Erythroblast (primary cell): ENCODE measurements at regions not wholly inside any gene's neighbourhood (a gene's known extent, or its start where the extent isn't known, plus 50 kb on each side); places are given as distances from the start of the nearest gene placed in this dataset.

Experiments
- GATA1 ChIP-seq: IDR thresholded peaks from 2 replicates; pipeline ENCODE4 v1.6.1; 2011; ENCODE audit warnings: low read depth, mild to moderate bottlenecking, control low read depth, low read length, moderate library complexity
- POLR2A ChIP-seq: IDR thresholded peaks from 2 replicates; pipeline ENCODE4 v1.6.1; 2011; ENCODE audit warnings: mild to moderate bottlenecking, low read length

DNA sequence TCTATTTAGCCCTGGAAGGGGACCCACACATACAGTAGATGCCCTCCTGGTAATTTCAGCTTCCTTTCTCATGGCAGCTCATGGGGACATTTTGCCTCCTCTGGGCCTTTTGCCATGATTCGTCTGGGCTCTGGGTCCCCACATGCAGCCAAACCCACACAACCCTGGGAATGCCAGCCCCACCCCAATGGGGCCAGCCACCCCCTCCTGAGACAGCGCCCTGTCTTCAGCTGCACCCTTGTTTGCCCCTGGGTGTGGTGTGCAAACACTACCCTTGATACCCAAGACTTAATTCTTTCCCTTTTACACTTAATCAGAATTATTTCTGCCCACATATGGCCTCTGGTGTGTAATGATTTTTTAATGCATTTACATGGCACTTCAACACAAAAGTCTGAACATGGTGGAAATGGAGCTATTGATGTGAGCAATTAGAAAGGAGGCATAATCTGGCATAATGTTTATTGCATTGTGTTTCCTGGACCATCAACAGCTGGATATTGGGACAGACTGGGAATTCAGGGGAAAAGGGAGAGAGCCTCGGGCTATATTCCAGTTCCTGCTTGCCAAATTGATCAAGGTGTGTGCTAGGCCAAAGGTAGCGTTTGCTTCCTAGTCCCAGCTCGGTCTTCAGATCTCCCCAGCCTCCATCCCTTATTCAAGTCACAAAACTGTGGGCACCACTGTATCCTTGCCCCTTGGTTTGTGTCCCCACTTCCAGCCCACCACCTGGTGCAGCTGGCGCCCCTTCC lies 85.0 kb upstream of the ANO1 start:
- TF ChIP-seq POLR2A (no peak), GATA1 (no peak)
